WTC11 (cell line): ENCODE measurements at regions not wholly inside any gene's neighbourhood (a gene's known extent, or its start where the extent isn't known, plus 50 kb on each side); places are given as distances from the start of the nearest gene placed in this dataset.

ENCODE experiments used
- ATAC-seq: fragments of 200-7000 bp; cut with Tn5 transposase; 2 replicates; pipeline ENCODE4 v1.10.0; 2021; ENCODE audit warnings: mild to moderate bottlenecking, moderate library complexity
- CTCF ChIA-PET: fragments of 300-600 bp; sonication (Branson Sonifier 250); formaldehyde crosslinking; loops from one replicate; lab custom pipeline; 2021; ENCODE audit warnings: antibody characterized with exemption; lab: Charles Lee
- POLR2A ChIA-PET: fragments of 350-600 bp; sonication (Branson Sonifier 250); formaldehyde crosslinking; loops from one replicate; lab custom pipeline; 2021; ENCODE audit warnings: antibody characterized with exemption; lab: Charles Lee
- DNase-seq: peaks from one replicate; pipeline ENCODE4 v3.0.0; 2021; ENCODE audit warnings: low spot score
- H3K27ac Mint-ChIP-seq: 2 replicates; pipeline ENCODE4 v1.8.0; 2021; ENCODE audit warnings: mixed read lengths
- H3K27me3 Mint-ChIP-seq: 2 replicates; pipeline ENCODE4 v1.8.0; 2021; ENCODE audit warnings: low read depth, mild to moderate bottlenecking, moderate library complexity, mixed read lengths
- H3K36me3 Mint-ChIP-seq: 2 replicates; pipeline ENCODE4 v1.8.0; 2021; ENCODE audit warnings: mixed read lengths
- H3K4me1 Mint-ChIP-seq: 2 replicates; pipeline ENCODE4 v1.8.0; 2022; ENCODE audit warnings: mixed read lengths
- H3K4me3 Mint-ChIP-seq: 2 replicates; pipeline ENCODE4 v1.8.0; 2021; ENCODE audit warnings: mild to moderate bottlenecking, moderate library complexity, mixed read lengths
- H3K9me3 Mint-ChIP-seq: 2 replicates; pipeline ENCODE4 v1.8.0; 2021; ENCODE audit warnings: mixed read lengths
- EMX1 ChIP-seq: fragments of 250-450 bp; sonication (Bioruptor Pico); IDR thresholded peaks from 2 replicates; pipeline ENCODE4 v1.8.0; 2021; ENCODE audit warnings: mild to moderate bottlenecking
- ESRRA ChIP-seq: sonication (generic); formaldehyde crosslinking; IDR thresholded peaks from 2 replicates; pipeline ENCODE4 v1.8.1; 2022; ENCODE audit warnings: mild to moderate bottlenecking, missing genetic modification reagents, borderline replicate concordance
- FOXP1 ChIP-seq: sonication (generic); formaldehyde crosslinking; IDR thresholded peaks from 2 replicates; pipeline ENCODE4 v1.8.0; 2022; ENCODE audit warnings: missing genetic modification reagents, mild to moderate bottlenecking, moderate library complexity, borderline replicate concordance
- GTF2I ChIP-seq: fragments of 250-450 bp; sonication (Bioruptor Pico); conservative IDR thresholded peaks from 2 replicates; pipeline ENCODE4 v1.4.0; 2021; ENCODE audit warnings: mild to moderate bottlenecking
- HMGA2 ChIP-seq: fragments of 250-450 bp; sonication (Bioruptor Pico); IDR thresholded peaks from 2 replicates; pipeline ENCODE4 v1.4.0; 2021; ENCODE audit warnings: mild to moderate bottlenecking, moderate library complexity
- JAZF1 ChIP-seq: fragments of 250-450 bp; sonication (Bioruptor Pico); IDR thresholded peaks from 2 replicates; pipeline ENCODE4 v1.9.0; 2021; ENCODE audit warnings: moderate library complexity, mild to moderate bottlenecking, inconsistent platforms
- MYBL2 ChIP-seq: sonication (generic); formaldehyde crosslinking; IDR thresholded peaks from 2 replicates; pipeline ENCODE4 v1.8.1; 2023; ENCODE audit warnings: mild to moderate bottlenecking, moderate library complexity, missing genetic modification reagents
- NFE2L1 ChIP-seq: sonication (generic); formaldehyde crosslinking; IDR thresholded peaks from 2 replicates; pipeline ENCODE4 v1.8.1; 2023; ENCODE audit warnings: missing genetic modification reagents
- NR2C2 ChIP-seq: sonication (generic); formaldehyde crosslinking; IDR thresholded peaks from 2 replicates; pipeline ENCODE4 v1.8.0; 2022; ENCODE audit warnings: mild to moderate bottlenecking, missing genetic modification reagents
- NR3C1 ChIP-seq: sonication (generic); formaldehyde crosslinking; conservative IDR thresholded peaks from 2 replicates; pipeline ENCODE4 v1.8.1; 2023; ENCODE audit warnings: low read depth, mild to moderate bottlenecking, missing genetic modification reagents
- OVOL2 ChIP-seq: fragments of 250-450 bp; sonication (Bioruptor Pico); IDR thresholded peaks from 2 replicates; pipeline ENCODE4 v1.9.0; 2021; ENCODE audit warnings: mild to moderate bottlenecking, borderline replicate concordance
- PRRX2 ChIP-seq: fragments of 250-450 bp; sonication (Bioruptor Pico); IDR thresholded peaks from 2 replicates; pipeline ENCODE4 v1.8.0; 2021; ENCODE audit warnings: mild to moderate bottlenecking
- SMAD4 ChIP-seq: sonication (generic); formaldehyde crosslinking; IDR thresholded peaks from 2 replicates; pipeline ENCODE4 v1.8.0; 2022; ENCODE audit warnings: mild to moderate bottlenecking, missing genetic modification reagents
- SP1 ChIP-seq: sonication (generic); formaldehyde crosslinking; conservative IDR thresholded peaks from 2 replicates; pipeline ENCODE4 v1.8.1; 2022; ENCODE audit warnings: missing genetic modification reagents
- TCF7 ChIP-seq: sonication (generic); formaldehyde crosslinking; IDR thresholded peaks from 2 replicates; pipeline ENCODE4 v1.8.0; 2022; ENCODE audit warnings: mild to moderate bottlenecking, low read depth, missing genetic modification reagents, moderate library complexity
- ZNF138 ChIP-seq: sonication (generic); formaldehyde crosslinking; conservative IDR thresholded peaks from 2 replicates; pipeline ENCODE4 v1.8.1; 2022; ENCODE audit warnings: mild to moderate bottlenecking, moderate library complexity, missing genetic modification reagents
- TF ChIP-seq, protein P1 (sequence below): sonication (generic); formaldehyde crosslinking; IDR thresholded peaks from 2 replicates; pipeline ENCODE4 v1.8.0; 2022; ENCODE audit warnings: mild to moderate bottlenecking, missing genetic modification reagents
- TF ChIP-seq, protein P2 (sequence below): sonication (generic); formaldehyde crosslinking; IDR thresholded peaks from 2 replicates; pipeline ENCODE4 v1.8.1; 2022; ENCODE audit warnings: mild to moderate bottlenecking, missing genetic modification reagents, moderate library complexity, borderline replicate concordance
- TF ChIP-seq, protein P3 (sequence below): sonication (generic); formaldehyde crosslinking; IDR thresholded peaks from 2 replicates; pipeline ENCODE4 v1.8.1; 2023; ENCODE audit warnings: mild to moderate bottlenecking, missing genetic modification reagents
- TF ChIP-seq, protein P4 (sequence below): sonication (generic); formaldehyde crosslinking; IDR thresholded peaks from 2 replicates; pipeline ENCODE4 v1.8.1; 2023; ENCODE audit warnings: mild to moderate bottlenecking, missing genetic modification reagents, moderate library complexity
- TF ChIP-seq, protein P5 (sequence below): fragments of 250-450 bp; sonication (Bioruptor Pico); IDR thresholded peaks from 2 replicates; pipeline ENCODE4 v1.8.0; 2021; ENCODE audit warnings: mild to moderate bottlenecking
- TF ChIP-seq, protein P6 (sequence below): sonication (generic); formaldehyde crosslinking; IDR thresholded peaks from 2 replicates; pipeline ENCODE4 v1.8.1; 2022; ENCODE audit warnings: low read depth, mild to moderate bottlenecking, moderate library complexity, missing genetic modification reagents, borderline replicate concordance

DNA sequence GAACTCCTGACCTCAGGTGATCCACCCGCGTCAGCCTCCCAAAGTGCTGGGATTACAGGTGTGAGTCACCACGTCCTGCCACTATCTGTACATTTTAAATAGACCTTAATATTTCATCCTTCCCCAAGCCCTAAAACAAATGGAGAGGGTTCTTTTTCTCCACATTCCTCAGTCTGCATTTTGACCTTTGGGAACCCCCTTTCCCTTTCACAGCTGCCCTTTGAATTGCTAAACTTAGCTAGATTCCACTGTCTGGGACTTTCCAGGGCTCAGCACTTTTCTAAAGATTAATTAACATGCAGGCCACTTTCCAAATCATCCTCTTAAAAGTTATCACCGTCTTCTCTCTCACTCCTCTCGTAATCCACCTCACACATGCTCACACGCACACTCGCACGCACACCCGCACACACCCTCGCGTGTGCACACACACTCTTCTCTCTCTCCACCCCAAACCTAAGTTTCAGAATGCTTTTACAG lies 124.2 kb downstream of the TMCO5A start:
- no peaks in the 10 kb centered on the region for H3K27me3 Mint-ChIP-seq
- H3K27ac Mint-ChIP-seq, result peak overlapping the region; percentile 61
- CTCF ChIA-PET, result interaction anchor here (1.2 to 2.5 kb wide), 2 partner anchors 10 to 14 kb away, joined by 3 to 7 read pairs; no protein-coding TSS in a partner anchor
- DNase-seq, result no peak
- TF ChIP-seq SP1 (CRISPR knock-in tag), result 0 out of 2 replicates have a peak, but pooled peaks have one; percentile 19
- TF ChIP-seq ESRRA (CRISPR knock-in tag), result no peak
- TF ChIP-seq, protein P1, sequence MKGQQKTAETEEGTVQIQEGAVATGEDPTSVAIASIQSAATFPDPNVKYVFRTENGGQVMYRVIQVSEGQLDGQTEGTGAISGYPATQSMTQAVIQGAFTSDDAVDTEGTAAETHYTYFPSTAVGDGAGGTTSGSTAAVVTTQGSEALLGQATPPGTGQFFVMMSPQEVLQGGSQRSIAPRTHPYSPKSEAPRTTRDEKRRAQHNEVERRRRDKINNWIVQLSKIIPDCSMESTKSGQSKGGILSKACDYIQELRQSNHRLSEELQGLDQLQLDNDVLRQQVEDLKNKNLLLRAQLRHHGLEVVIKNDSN (CRISPR knock-in tag), result no peak
- TF ChIP-seq, protein P2, sequence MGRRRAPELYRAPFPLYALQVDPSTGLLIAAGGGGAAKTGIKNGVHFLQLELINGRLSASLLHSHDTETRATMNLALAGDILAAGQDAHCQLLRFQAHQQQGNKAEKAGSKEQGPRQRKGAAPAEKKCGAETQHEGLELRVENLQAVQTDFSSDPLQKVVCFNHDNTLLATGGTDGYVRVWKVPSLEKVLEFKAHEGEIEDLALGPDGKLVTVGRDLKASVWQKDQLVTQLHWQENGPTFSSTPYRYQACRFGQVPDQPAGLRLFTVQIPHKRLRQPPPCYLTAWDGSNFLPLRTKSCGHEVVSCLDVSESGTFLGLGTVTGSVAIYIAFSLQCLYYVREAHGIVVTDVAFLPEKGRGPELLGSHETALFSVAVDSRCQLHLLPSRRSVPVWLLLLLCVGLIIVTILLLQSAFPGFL, result no peak
- TF ChIP-seq, protein P3, sequence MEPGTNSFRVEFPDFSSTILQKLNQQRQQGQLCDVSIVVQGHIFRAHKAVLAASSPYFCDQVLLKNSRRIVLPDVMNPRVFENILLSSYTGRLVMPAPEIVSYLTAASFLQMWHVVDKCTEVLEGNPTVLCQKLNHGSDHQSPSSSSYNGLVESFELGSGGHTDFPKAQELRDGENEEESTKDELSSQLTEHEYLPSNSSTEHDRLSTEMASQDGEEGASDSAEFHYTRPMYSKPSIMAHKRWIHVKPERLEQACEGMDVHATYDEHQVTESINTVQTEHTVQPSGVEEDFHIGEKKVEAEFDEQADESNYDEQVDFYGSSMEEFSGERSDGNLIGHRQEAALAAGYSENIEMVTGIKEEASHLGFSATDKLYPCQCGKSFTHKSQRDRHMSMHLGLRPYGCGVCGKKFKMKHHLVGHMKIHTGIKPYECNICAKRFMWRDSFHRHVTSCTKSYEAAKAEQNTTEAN, result peak; percentile 96
- no peak for TF ChIP-seq JAZF1
- TF ChIP-seq, protein P4, sequence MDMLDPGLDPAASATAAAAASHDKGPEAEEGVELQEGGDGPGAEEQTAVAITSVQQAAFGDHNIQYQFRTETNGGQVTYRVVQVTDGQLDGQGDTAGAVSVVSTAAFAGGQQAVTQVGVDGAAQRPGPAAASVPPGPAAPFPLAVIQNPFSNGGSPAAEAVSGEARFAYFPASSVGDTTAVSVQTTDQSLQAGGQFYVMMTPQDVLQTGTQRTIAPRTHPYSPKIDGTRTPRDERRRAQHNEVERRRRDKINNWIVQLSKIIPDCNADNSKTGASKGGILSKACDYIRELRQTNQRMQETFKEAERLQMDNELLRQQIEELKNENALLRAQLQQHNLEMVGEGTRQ (CRISPR knock-in tag), result no peak
- TF ChIP-seq ZNF138, result no peak
- TF ChIP-seq, all 79 proteins: peak for 2
- H3K4me1 Mint-ChIP-seq, result peaks cover 38% of the 10 kb centered on the region
- POLR2A ChIA-PET, result interaction anchor here (1.0 to 1.2 kb wide), 2 partner anchors 193 to 194 kb away, joined by 3 to 4 read pairs; partner anchors contain the start of gene SPRED1
- peak overlapping the region; percentile 10 for H3K4me3 Mint-ChIP-seq
- no peaks in the 10 kb centered on the region for H3K36me3 Mint-ChIP-seq
- ATAC-seq, result peak; percentile 80
- no peaks in the 10 kb centered on the region for H3K9me3 Mint-ChIP-seq

DNA sequence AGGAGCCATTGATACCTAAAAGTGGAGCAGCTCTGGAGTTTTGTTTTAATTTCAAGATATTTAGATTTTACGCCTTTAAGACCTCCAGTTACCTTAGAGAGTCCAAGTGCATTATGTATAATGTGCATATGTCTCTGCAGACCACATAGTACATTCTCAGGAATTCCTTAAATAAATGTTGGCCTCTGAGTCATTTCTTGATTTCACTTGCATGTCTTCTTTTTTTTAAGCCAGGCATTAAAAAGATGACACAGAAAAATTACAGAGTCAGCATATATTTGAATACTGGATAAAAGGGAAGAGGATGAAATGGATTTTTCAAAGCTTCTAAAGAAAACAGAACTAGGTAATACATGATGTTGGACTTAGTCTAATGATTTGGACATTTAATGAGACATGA lies 125.2 kb downstream of the TMCO5A start:
- no peak overlapping the region for H3K4me3 Mint-ChIP-seq
- no peaks in the 10 kb centered on the region for H3K36me3 Mint-ChIP-seq
- ChIA-PET CTCF (interaction anchor here (1.2 to 2.5 kb wide), 2 partner anchors 9 to 13 kb away, joined by 3 to 7 read pairs; no protein-coding TSS in a partner anchor), POLR2A (interaction anchor here (1.0 kb wide), 1 partner anchor 193 kb away, joined by 3 read pairs; the partner anchor contains the start of gene SPRED1)
- ATAC-seq (no peak), DNase-seq (no peak)
- peaks cover 38% of the 10 kb centered on the region for H3K4me1 Mint-ChIP-seq
- H3K27me3 Mint-ChIP-seq, result no peaks in the 10 kb centered on the region
- H3K27ac Mint-ChIP-seq, result no peak overlapping the region
- no peak for TF ChIP-seq ZNF138
- no peak for TF ChIP-seq FOXP1 (CRISPR knock-in tag)
- TF ChIP-seq JAZF1, result no peak
- no peak for TF ChIP-seq OVOL2 (CRISPR knock-in tag)
- TF ChIP-seq SMAD4, result no peak
- TF ChIP-seq NFE2L1 (CRISPR knock-in tag), result no peak
- TF ChIP-seq EMX1, result no peak
- TF ChIP-seq NR2C2 (CRISPR knock-in tag), result no peak
- TF ChIP-seq, protein P5, sequence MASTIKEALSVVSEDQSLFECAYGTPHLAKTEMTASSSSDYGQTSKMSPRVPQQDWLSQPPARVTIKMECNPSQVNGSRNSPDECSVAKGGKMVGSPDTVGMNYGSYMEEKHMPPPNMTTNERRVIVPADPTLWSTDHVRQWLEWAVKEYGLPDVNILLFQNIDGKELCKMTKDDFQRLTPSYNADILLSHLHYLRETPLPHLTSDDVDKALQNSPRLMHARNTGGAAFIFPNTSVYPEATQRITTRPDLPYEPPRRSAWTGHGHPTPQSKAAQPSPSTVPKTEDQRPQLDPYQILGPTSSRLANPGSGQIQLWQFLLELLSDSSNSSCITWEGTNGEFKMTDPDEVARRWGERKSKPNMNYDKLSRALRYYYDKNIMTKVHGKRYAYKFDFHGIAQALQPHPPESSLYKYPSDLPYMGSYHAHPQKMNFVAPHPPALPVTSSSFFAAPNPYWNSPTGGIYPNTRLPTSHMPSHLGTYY (CRISPR knock-in tag), result no peak
- no peak for TF ChIP-seq NR3C1
- no peak for TF ChIP-seq GTF2I (CRISPR knock-in tag)
- TF ChIP-seq TCF7, result no peak
- no peak for TF ChIP-seq PRRX2 (CRISPR knock-in tag)
- TF ChIP-seq MYBL2 (CRISPR knock-in tag), result no peak
- no peak for TF ChIP-seq HMGA2 (CRISPR knock-in tag)
- TF ChIP-seq, protein P6, sequence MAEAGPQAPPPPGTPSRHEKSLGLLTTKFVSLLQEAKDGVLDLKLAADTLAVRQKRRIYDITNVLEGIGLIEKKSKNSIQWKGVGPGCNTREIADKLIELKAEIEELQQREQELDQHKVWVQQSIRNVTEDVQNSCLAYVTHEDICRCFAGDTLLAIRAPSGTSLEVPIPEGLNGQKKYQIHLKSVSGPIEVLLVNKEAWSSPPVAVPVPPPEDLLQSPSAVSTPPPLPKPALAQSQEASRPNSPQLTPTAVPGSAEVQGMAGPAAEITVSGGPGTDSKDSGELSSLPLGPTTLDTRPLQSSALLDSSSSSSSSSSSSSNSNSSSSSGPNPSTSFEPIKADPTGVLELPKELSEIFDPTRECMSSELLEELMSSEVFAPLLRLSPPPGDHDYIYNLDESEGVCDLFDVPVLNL, result no peak
- H3K9me3 Mint-ChIP-seq, result no peaks in the 10 kb centered on the region
